ENCODE measurements at regions not wholly inside any gene's neighbourhood (a gene's known extent, or its start where the extent isn't known, plus 50 kb on each side); places are given as distances from the start of the nearest gene placed in this dataset.

DNA sequence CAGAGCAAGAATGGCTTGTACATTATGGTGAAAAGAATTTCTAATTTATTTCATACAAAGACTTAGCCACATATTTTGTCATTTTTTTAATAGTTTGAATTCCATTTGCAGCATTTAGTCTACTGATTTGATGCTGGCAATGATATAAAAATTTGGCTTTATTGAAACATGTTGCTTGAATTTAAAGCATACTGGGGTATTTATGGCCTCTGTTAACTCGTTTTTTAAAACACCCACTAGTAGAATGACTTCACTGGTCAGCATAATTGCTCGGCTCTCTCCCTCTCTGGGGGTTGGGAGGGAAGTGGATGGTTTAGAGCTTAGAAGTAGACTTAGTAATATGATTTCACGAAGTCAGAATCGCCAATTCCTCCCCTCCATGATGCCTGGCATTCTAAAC is 354.9 kb upstream of the HTR2A start:
- DNase-seq (ENCODE audit: low spot score) = no peak

DNA sequence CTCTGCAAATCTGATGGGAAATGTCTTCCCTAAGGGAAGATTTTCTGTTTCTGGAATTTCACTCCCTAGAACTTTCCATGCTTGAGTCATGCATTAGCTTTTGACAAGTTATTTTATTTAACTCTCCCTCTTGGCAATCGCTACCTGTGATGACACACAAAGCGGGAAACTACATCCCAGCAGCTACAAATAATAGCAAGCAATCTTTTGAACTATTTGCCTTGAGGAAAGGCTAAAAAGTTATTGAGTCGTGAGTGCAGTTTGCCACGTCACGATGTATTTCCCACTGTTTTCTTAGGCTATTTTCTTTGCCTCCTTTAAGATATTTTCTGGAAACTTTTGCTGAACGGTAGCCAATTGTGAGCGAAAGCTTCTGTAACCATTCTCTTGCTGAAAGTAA is 353.3 kb upstream of the HTR2A start:
- DNase-seq (ENCODE audit: low spot score) = no peak

DNA sequence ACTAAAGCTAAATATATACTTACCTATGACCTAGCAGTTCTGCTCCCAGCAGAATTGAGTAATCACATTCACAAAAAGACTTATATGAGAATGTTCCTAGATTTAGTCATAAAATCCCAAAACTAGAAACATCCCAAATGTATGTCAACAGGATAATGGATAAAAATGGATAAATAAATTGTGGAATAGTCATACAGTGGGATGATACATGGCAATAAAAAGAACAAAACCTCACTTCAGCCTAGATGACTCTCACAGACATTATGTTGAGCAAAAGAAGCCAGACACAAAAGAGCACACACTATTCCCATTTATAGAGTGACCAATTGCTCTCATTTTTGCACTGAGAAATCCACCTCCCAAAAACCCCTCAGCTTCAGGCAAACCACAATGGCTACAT is 352.4 kb upstream of the HTR2A start:
- no peak for DNase-seq (ENCODE audit: low spot score)

DNA sequence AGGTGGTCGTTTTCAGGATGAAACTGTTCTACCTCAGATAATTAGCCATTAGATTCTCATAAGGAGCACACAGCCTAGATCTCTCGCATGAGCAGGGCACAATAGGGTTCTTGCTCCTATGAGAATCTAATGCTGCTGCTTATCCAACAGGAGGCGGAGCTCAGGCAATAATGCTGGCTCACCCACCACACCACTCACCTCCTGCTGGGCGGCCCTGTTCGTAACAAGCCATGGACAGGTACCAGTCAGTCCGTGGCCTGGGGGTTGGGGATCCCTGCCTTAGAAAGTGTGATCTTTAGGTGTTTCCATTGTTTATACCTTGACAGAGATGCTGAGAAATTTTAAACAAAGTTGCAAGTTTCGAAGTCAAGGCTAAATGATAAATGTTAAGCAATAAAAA is 344.6 kb upstream of the HTR2A start:
- DNase-seq (ENCODE audit: low spot score) = no peak

DNA sequence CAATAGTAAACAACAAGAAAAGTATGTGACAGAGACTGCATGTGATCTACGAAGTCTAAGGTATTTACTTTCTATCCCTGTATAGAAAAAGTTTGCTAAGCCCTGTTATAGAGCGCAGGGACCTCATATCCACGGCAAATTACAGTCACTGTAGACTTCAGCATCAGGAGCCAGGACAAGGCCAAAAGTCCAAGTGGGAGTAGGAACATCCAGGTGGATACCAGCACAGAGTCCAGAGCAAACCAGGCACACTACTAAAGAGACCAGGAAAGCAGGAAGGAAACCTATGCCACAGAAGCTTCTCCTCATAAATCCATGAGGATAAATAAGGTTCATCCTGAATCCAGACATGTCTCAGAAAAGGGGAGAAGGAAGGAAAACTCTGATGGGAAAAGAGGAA is 342.2 kb upstream of the HTR2A start:
- no peak for DNase-seq (ENCODE audit: low spot score)

DNA sequence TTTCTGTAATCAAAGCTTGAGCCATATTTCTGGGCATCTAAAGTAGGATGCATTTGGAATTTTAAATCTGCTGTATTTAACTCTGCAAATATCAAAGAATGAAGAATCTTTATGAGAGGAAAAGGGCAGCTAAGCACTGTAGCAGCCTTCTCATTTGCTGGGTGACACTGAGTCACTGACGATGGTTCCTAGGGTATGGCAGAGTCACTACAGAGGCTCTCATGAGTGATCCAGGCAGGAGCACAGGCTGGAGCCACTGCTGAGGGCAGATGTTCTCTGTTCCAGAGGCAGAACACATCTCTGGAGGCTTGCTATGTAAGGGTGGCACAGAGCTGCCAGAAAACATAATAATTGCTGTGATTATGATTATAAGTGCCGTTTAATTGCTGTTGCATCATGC is 340.7 kb upstream of the HTR2A start:
- DNase-seq (ENCODE audit: low spot score) = no peak

DNA sequence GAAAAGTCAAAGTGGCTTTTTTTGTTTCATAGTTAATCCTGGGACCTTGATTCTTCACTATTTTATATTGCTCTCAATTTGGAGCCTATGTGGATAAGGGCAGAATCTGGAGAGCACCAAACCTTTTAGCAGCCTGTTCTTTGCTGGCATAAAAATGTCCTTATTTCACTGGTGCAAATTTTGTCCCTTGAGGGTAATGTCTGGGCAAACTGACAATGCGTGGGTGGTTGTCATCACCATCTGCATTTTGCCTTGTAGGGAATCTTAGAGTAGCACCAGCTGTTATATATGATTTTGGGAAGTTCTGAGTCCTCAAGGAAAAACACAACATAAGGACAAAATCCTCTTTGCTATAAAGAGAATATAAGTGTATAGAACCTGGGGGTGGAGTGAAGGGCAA is 336.9 kb upstream of the HTR2A start:
- DNase-seq (ENCODE audit: low spot score) = no peak

DNA sequence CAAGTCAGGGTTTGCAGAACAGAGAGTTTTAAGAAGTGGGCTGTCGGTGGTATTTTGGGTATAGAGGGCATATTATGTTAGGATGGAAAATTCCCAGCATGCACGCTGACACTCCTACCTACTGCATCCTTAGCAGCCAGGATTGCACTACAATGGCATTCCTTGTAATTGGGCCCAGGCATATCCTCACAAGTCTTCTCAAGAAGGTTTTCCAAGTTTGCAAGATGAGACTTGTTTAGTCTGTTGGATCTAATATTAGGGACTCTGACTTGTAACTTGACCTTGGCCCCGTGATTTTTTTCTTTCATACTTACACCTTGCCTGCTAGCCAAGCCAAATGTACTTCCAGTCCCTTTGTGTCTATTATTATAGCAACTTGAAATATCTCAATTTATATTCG is 335.7 kb upstream of the HTR2A start:
- DNase-seq (ENCODE audit: low spot score) = no peak

DNA sequence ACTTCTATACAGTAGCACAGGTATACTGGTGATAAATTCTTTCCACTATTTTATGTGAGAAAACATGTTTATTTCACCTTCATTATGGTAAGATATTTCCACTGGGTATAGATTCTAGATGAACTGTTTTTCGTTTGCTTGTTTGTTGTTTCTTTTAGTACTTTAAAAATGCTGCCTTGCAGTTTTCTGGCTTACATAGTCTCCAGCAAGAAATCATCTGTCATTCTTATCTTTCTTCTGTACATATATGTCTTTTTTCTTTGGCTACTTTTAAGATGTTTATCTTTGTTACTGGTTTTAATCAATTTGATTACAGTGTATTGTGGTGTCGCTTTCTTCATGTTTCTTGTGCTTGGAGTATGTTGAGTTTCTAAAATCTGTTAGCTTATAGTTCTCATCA is 333.3 kb upstream of the HTR2A start:
- DNase-seq (ENCODE audit: low spot score) = no peak

DNA sequence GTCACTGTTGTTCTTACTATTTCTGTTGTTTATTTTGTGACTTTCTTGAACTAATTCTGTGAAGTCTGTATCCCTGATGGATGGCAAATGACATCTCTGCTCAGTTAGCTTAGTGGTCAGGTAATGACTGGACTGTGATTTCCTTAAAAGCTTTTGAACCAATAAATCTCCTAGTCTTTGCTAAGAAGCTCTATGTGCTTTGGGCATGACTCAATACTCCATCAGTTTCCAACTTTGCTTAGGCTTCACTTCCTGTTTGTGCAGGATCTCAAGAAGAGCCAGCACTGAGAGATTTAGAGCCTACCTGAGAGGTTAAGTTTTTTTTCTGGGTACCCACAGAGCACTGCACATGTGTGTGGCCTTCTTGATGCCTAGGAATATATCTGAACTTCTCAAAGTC is 329.7 kb upstream of the HTR2A start:
- no peak for DNase-seq (ENCODE audit: low spot score)

DNA sequence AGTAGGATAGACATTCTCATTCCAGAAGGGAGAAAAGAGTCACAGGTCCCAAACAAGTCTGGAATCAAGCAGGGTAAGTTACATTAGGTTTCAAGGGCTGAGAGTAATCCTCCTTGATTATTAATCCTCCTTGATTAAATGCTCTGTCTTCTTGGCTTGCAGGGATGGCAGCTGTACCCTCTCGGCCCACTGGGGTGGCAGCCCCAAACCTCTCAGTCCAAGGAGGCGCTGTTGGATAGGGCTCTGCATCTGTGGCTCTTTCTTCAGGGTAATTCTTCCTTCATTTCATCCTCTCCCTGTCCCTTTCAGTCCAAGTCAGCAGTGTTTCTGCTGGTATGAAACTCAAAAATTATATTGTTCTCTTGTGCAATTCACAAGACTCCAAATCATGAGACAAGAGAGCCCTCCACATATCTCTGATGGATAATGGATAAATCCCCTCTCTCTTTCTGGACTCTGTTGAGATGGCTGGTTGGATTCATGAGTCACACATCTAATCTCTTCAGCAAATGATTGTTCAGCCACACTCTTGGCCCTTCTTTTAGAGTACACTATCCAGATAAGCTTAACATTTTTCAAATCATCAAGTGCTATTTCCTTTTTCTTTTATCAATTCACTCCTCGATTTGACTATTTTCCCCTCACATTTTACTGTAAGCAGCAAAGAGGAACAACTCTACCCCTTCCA is 323.7 kb upstream of the HTR2A start:
- no peak for DNase-seq (ENCODE audit: low spot score)

DNA sequence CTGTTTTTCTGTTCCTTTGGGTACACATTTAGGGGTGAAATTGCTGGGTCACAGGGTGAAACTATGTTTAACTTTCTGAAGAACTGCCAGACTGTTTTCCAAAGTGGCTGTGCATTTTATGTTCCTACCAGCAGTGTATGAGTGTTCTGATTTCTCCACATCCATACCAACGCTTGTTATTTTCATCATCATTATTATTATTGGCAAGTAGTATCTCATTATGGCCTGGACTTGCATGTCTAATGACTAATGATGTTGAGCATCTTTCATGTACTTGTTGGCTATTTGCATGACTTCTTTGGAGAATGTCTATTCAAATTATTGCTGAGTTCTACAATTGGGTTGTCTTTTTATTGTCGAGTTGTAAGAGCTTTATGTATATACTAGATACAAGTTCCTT is 321.8 kb upstream of the HTR2A start:
- DNase-seq (ENCODE audit: low spot score) = no peak

DNA sequence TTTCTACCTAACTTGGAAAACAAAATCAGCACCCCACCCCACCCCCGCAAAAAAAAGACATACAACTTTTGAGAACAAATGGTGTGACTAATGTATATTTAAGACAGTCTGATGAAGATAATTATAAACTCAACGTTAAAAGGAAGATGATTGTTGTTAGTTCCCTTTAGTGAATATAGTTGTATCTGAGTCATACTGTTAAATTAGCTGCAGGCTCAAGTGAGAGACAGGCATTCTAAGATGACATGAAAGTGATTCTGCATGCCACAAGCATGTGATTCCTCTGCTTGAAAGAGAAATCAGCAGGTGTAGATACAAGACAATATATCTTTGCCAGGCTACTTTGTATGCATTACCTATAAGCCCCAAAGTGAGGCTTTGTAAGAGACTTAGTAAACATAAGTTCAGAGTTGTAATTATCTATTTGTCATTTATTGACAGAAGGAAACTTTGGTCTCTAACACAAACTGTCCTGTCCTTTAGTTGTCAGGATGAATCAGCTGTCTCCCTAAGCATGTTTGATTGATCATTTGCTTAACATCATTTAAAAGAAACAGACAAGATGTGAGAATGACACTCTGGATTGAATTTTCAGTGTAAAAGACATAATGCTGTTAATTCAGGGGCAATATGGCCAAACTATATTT is 319.4 kb upstream of the HTR2A start:
- peak; percentile 5 for DNase-seq (ENCODE audit: low spot score)

DNA sequence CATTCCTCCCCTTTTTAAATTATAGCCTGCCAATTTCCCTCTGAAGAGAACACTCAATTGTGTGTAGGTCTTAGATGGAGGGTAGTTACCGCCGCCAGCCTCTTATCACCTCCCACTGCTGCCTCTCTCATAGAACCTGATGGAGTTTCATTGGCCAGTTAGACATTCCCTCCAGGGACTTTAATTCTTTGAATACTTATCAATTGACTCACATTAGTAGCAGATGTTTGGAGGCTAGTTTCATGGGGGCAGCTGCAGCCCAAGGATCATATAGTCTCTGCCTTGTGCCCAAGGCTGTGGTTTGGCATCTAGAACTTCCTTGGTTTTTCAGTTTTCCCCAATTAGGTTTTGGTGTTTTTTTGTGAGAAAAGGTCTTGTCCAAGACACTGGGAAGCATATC is 318.9 kb upstream of the HTR2A start:
- no peak for DNase-seq (ENCODE audit: low spot score)

DNA sequence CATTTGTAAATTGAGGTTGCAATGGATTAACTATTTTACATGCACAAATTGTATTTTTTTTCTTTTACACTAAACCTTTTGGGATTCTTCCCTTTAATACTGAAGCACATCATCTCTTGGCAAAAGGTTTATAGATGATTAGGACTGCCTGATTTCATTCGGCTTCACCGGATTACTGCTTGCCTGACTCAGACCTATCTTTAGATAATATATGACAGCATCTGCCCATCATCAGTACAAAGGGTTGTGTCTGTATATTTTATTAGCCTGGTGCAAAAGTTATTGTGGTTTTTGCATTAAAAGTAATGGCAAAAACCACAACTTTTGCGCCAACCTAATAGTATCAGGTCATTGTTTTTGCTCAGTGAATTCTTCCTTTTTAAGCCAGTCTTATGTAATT is 316.2 kb upstream of the HTR2A start:
- no peak for DNase-seq (ENCODE audit: low spot score)

DNA sequence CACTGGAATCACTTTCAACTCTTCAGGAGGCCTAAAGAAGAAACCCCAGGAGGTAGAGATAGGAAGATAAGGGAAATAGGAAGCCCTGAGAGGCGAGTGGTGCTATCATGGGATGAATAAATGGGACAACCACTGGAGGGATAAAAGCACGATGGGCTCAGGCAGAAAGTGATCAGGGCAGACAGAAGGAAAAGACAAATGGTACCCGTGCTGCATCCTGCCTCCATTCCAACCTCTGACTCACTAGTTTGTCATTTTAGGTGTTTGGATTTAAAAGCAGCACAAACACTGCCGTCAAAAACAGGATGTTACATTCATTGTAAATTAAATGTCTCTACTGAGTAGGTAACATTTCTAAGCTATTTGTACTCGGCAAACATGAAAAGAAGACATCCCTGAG is 314.3 kb upstream of the HTR2A start:
- DNase-seq (ENCODE audit: low spot score) = no peak

DNA sequence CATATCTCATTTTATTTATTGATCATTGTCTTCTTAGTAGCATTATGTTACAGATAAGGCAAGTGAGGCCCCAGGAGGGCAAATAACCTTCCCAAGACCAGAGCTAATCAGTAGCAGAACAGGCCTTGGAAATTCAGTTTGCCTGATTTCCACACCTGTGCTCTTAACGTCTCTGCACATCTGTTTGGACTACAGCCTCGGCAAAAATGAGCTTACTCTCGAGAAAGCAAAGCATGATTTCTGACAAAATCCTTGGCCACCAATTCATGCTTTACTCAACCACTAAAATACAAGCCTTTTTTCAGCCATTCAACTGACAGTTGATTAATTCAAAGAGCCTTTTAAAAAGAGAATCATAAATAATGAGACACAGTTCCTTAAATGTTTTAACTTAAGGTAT is 309.3 kb upstream of the HTR2A start:
- no peak for DNase-seq (ENCODE audit: low spot score)

DNA sequence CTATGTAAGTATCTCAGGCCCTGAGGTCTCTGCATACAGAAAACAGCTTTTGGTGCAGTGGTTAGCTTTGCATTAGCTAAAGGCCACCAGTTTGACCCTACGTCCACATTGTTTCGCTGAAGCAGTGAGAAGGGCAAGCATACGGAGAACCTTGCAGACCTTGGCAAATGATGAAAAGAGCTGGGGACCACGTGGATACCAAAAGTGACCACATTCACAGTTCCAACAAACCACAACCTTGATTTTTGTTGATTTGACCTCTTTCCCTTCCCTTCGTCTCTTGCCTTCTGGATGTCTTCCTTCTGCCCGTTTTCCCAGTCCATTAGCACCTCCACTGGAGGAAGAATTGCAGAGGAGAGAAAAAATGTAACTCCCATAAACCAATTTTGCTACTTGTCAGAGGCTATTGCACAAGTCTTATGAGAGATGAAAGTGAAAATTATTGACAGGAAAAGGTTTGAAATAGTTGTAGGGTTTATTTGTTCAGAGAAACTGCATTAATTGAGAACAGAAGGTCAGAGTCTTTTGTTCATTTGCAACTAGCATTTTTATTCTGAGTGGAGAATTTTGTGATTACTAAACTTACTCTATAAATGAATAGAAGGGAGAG is 293.9 kb upstream of the HTR2A start:
- DNase-seq (ENCODE audit: low spot score) = no peak

DNA sequence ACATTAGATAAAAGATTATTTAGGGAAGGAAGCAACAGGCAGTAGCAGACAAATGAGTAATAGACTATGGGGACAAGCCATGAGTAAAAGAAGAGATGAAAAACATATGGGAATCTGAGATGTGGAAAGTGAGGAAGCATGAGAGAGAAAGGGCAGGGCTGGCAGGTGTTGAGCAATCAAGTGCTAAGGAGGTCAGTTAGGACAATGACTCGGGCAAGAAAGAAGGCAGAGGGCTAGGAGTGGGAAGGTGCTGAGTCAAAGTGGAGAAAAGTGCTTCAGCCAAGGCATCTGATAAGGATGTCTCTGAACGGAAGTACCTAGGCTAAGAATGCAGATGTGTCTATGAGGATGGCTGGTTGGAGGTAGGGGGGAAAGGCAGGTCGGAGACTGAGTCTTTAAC is 291.9 kb upstream of the HTR2A start:
- DNase-seq (ENCODE audit: low spot score) = no peak

DNA sequence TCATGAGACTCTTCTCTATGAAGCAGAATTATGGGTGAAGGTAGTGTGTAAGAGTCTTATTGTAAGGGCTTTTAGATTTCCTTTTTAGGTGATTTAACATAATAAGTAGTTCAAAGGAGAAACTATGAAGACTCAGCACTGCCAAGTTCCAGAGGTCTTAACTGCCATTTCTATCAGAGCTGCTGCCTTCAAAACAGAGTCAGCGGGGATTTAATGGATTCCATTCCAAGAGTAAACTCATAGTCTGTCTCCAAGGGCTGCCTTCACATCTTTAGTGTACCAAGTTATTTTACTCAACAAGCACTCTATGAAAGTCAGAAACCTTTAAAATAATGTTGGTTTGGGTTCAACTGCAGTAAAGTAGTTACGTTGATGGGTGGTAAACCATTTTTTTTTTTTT is 289.6 kb upstream of the HTR2A start:
- DNase-seq (ENCODE audit: low spot score) = no peak

DNA sequence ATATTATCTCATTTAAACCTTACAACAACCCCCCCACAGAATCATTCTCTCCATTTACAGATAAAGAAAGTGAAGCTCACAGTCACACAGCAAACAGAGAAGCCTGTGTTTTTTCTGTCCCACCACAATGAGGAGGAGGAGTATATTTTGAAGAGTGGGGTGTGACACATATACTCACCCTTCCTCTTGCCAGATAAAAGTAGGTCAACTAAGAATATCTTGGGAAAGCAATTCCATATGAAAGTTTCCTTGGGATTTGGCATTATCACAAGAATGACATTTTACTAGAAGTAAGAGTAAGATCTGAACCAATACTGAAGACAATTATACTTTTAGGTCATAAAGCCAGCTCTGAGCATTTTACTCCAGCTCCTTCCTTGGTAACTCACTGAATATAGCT is 287.5 kb upstream of the HTR2A start:
- no peak for DNase-seq (ENCODE audit: low spot score)

DNA sequence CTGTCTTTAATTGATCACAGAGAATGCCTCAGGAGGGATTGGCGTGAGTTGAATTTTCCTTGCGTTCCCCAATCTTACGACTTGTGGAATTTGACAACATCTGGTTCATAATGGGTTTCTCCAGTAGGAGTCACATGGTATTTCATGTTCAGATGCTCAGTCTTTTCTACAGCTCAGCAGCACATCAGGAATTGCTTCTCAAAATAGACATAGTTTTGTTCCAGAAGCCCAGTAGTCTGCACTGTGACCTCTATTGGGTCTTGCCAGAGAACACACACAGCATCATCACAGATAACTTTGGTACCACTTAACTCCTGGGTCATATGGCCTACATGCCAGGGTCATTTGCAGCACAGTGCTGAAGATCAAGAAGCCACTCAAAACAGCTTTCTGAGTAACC is 282.5 kb upstream of the HTR2A start:
- no peak for DNase-seq (ENCODE audit: low spot score)

DNA sequence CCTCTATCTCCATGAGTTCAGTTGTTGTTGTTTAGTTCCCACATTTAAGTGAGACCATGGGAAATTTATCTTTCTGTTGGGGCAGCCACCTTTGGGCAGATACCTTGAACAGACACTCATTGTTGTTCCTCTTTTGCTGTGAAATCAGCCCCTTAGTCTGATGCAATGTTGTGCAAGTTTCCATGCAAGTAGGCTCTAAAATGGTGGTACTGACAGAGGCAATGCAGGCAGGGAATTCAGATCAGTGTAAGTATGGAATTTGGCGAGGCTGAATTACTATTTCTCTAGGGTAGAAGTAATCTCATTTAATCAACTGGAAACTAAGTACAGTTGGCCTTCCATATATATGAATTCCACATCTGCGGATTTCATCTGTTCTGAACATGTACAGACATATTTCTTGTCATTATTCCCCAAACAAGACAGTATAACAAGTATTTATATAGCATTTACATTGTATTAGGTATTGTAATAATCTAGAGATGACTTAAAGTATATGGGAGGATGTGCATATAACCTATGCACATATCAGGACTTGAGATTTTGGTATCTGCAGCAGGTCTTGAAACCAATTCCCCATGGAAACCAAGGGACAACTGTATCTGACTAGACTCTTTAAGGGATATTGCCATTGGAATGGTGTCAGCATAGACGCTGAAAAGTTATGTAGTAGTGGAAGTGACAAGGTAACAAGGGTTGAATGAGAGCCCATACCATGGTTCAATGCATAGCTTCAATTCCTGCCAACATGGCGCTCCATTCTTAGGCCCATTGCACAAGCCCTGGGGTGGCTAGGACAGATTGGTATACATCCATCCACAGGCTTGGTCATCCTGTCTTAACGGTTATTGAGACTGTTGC is 281.5 kb upstream of the HTR2A start:
- DNase-seq (ENCODE audit: low spot score) = no peak
